T-cell (primary cell): ENCODE measurements at regions not wholly inside any gene's neighbourhood (a gene's known extent, or its start where the extent isn't known, plus 50 kb on each side); places are given as distances from the start of the nearest gene placed in this dataset.

Experiments
- ATAC-seq, 4 experiments: fragments of 200-7000 bp in 3 of 4; fragments of 150-1000 bp in 1 of 4; cut with Tn5 transposase; replicated peaks in 1 of 4; 1 replicate in 3 of 4; 2 replicates in 1 of 4; pipeline ENCODE4 v1.10.0; 2021; ENCODE audit warnings: moderate library complexity in 3 of 4, mild to moderate bottlenecking in 2 of 4, moderate number of reproducible peaks in 1 of 4
- CTCF ChIA-PET, 2 donors: fragments of 300-600 bp; sonication (Branson Sonifier 250); formaldehyde crosslinking; loops; one replicate each; lab custom pipeline; 2022; ENCODE audit warnings: antibody characterized with exemption in 2 of 2; lab: Charles Lee
- POLR2A ChIA-PET, 2 donors: fragments of 300-600 bp; sonication (Branson Sonifier 250); formaldehyde crosslinking; loops; one replicate each; lab custom pipeline; 2022; ENCODE audit warnings: antibody characterized with exemption in 2 of 2; lab: Charles Lee
- DNase-seq, 35 experiments: peaks; one replicate each; pipeline versions ENCODE4 v3.0.0 to v3.0.0-alpha.2; 2013 to 2023
- H3K27ac ChIP-seq: one replicate; pipeline ENCODE4 v1.5.1; 2013; ENCODE audit warnings: low read length
- H3K27me3 ChIP-seq, 2 experiments: replicated peaks in 1 of 2; 1 replicate in 1 of 2; 2 replicates in 1 of 2; pipeline versions ENCODE4 v1.6.1 to v1.7.0; 2013; ENCODE audit warnings: low read length in 1 of 2, mixed read lengths in 1 of 2; ENCODE audit not compliant: control insufficient read depth in 2 of 2, insufficient read depth in 2 of 2; ENCODE audit errors: extremely low read depth in 1 of 2
- H3K36me3 ChIP-seq, 2 donors: 1 replicate in 1 of 2; 2 replicates in 1 of 2; pipeline versions ENCODE4 v1.6.1 to v1.7.0; 2013; ENCODE audit warnings: low read length in 1 of 2; ENCODE audit not compliant: control insufficient read depth in 2 of 2, insufficient read depth in 1 of 2; ENCODE audit errors: extremely low read depth in 1 of 2
- H3K4me1 ChIP-seq, 2 experiments: 1 replicate in 1 of 2; 2 replicates in 1 of 2; pipeline versions ENCODE4 v1.6.1 to v1.7.0; 2013; ENCODE audit warnings: low read length in 2 of 2, mixed read lengths in 1 of 2; ENCODE audit not compliant: insufficient read depth in 2 of 2, control insufficient read depth in 1 of 2; ENCODE audit errors: extremely low read depth in 1 of 2
- H3K4me3 ChIP-seq, 2 donors: 1 replicate in 1 of 2; 2 replicates in 1 of 2; pipeline versions ENCODE4 v1.5.1 to v1.7.0; 2013; ENCODE audit warnings: mild to moderate bottlenecking in 2 of 2, low read length in 1 of 2, moderate library complexity in 1 of 2; ENCODE audit not compliant: control insufficient read depth in 1 of 2; ENCODE audit errors: extremely low read depth in 1 of 2
- H3K9me3 ChIP-seq: 2 replicates; pipeline ENCODE4 v1.7.0; 2013
- H3K27ac Mint-ChIP-seq, 2 donors: one replicate each; pipeline ENCODE4 v1.8.0; 2020 to 2021; ENCODE audit warnings: mild to moderate bottlenecking in 2 of 2, mixed read lengths in 2 of 2
- H3K27me3 Mint-ChIP-seq, 2 donors: one replicate each; pipeline ENCODE4 v1.8.0; 2021 to 2022; ENCODE audit warnings: mixed read lengths in 2 of 2
- H3K36me3 Mint-ChIP-seq: one replicate; pipeline ENCODE4 v1.8.0; 2021; ENCODE audit warnings: mixed read lengths
- H3K4me1 Mint-ChIP-seq, 3 donors: one replicate each; pipeline ENCODE4 v1.8.0; 2020 to 2022; ENCODE audit warnings: mixed read lengths in 3 of 3, mild to moderate bottlenecking in 1 of 3
- H3K4me3 Mint-ChIP-seq, 3 donors: one replicate each; pipeline ENCODE4 v1.8.0; 2020 to 2022; ENCODE audit warnings: mild to moderate bottlenecking in 3 of 3, mixed read lengths in 3 of 3, moderate library complexity in 3 of 3
- H3K9me3 Mint-ChIP-seq, 3 donors: one replicate each; pipeline ENCODE4 v1.8.0; 2020 to 2022; ENCODE audit warnings: mixed read lengths in 3 of 3
- WGBS: methylation state at CpG from one replicate; pipeline ENCODE4 v1.1.5; 2013; ENCODE audit warnings: missing lambda C conversion rate; ENCODE audit not compliant: insufficient coverage; 5-methylcytosine and 5-hydroxymethylcytosine counted together

GRCh38 chr13:78934336-78934735 is 275.4 kb upstream of the OBI1 start:
- ATAC-seq (no peak), DNase-seq (no peak)
- Mint-ChIP-seq H3K36me3 (no peaks in the 10 kb centered on the region), H3K27ac (no peak overlapping the region), H3K4me1 (no peaks in the 10 kb centered on the region), H3K9me3 (no peaks in the 10 kb centered on the region), H3K4me3 (no peak overlapping the region), H3K27me3 (peaks cover 0 to 6% of the 10 kb centered on the region in 2 donors)
- POLR2A ChIA-PET = no interaction called here
- no peak overlapping the region for H3K27ac ChIP-seq
- H3K27me3 ChIP-seq = peaks cover 0 to 3% of the 10 kb centered on the region in 2 experiments
- CTCF ChIA-PET = no interaction called here
- no peak overlapping the region for H3K4me3 ChIP-seq
- no peaks in the 10 kb centered on the region for H3K36me3 ChIP-seq
- H3K9me3 ChIP-seq = no peaks in the 10 kb centered on the region
- 90% methylated on average over 12 of the region's 13 CpGs for WGBS
- H3K4me1 ChIP-seq = no peaks in the 10 kb centered on the region

- H3K36me3 ChIP-seq = no peaks in the 10 kb centered on the region
- ChIA-PET POLR2A (no interaction called here), CTCF (no interaction called here)
- no CpG with 5 or more reads among the region's 4 CpGs for WGBS
- H3K27ac ChIP-seq = no peak overlapping the region
- no peak overlapping the region for H3K27ac Mint-ChIP-seq
- H3K9me3 Mint-ChIP-seq = peaks cover 0 to 1% (median 0%) of the 10 kb centered on the region in 3 donors
- H3K4me3 Mint-ChIP-seq = no peak overlapping the region
- no peaks in the 10 kb centered on the region for H3K4me1 ChIP-seq
- H3K4me1 Mint-ChIP-seq = no peaks in the 10 kb centered on the region
- H3K9me3 ChIP-seq = no peaks in the 10 kb centered on the region
- no peak overlapping the region for H3K4me3 ChIP-seq
- peaks cover 3 to 4% of the 10 kb centered on the region in 2 donors for H3K27me3 Mint-ChIP-seq
- ATAC-seq (no peak), DNase-seq (no peak)
- no peaks in the 10 kb centered on the region for H3K36me3 Mint-ChIP-seq
- no peaks in the 10 kb centered on the region for H3K27me3 ChIP-seq
Measured at GRCh38 chr13:78915015-78915414, 256.1 kb upstream of the OBI1 start.

GRCh38 chr13:78913656-78914055 is 254.7 kb upstream of the OBI1 start:
- Histone ChIP-seq H3K4me1 (no peaks in the 10 kb centered on the region), H3K27me3 (no peaks in the 10 kb centered on the region), H3K27ac (no peak overlapping the region), H3K9me3 (no peaks in the 10 kb centered on the region), H3K4me3 (no peak overlapping the region), H3K36me3 (no peaks in the 10 kb centered on the region)
- POLR2A ChIA-PET = no interaction called here
- 100% methylated on average over 1 of the region's 3 CpGs for WGBS
- peaks cover 3 to 4% of the 10 kb centered on the region in 2 donors for H3K27me3 Mint-ChIP-seq
- DNase-seq = no peak
- CTCF ChIA-PET = no interaction called here
- no peaks in the 10 kb centered on the region for H3K9me3 Mint-ChIP-seq
- H3K36me3 Mint-ChIP-seq = no peaks in the 10 kb centered on the region
- H3K4me1 Mint-ChIP-seq = no peaks in the 10 kb centered on the region
- no peak for ATAC-seq
- no peak overlapping the region for H3K4me3 Mint-ChIP-seq
- H3K27ac Mint-ChIP-seq = no peak overlapping the region

GRCh38 chr13:78910147-78910546 is 251.2 kb upstream of the OBI1 start:
- no peaks in the 10 kb centered on the region for H3K9me3 ChIP-seq
- H3K27ac Mint-ChIP-seq = no peak overlapping the region
- H3K36me3 ChIP-seq = no peaks in the 10 kb centered on the region
- no peaks in the 10 kb centered on the region for H3K9me3 Mint-ChIP-seq
- ATAC-seq = no peak
- H3K4me3 Mint-ChIP-seq = no peak overlapping the region
- no peaks in the 10 kb centered on the region for H3K27me3 ChIP-seq
- no peaks in the 10 kb centered on the region for H3K4me1 Mint-ChIP-seq
- no peak for DNase-seq
- H3K4me3 ChIP-seq = no peak overlapping the region
- ChIA-PET CTCF (no interaction called here), POLR2A (no interaction called here)
- H3K36me3 Mint-ChIP-seq = no peaks in the 10 kb centered on the region
- peaks cover 3 to 4% of the 10 kb centered on the region in 2 donors for H3K27me3 Mint-ChIP-seq
- no peak overlapping the region for H3K27ac ChIP-seq
- 70% methylated on average over 5 of the region's 7 CpGs for WGBS
- H3K4me1 ChIP-seq = no peaks in the 10 kb centered on the region

- H3K4me3 ChIP-seq = no peak overlapping the region
- H3K4me1 ChIP-seq = no peaks in the 10 kb centered on the region
- no peaks in the 10 kb centered on the region for H3K9me3 ChIP-seq
- H3K36me3 Mint-ChIP-seq = no peaks in the 10 kb centered on the region
- no peak for DNase-seq
- peaks cover 0 to 4% of the 10 kb centered on the region in 2 donors for H3K27me3 Mint-ChIP-seq
- H3K9me3 Mint-ChIP-seq = no peaks in the 10 kb centered on the region
- ChIA-PET CTCF (no interaction called here), POLR2A (no interaction called here)
- no peak overlapping the region for H3K27ac ChIP-seq
- ATAC-seq = no peak
- H3K27ac Mint-ChIP-seq = no peak overlapping the region
- no peak overlapping the region for H3K4me3 Mint-ChIP-seq
- no peaks in the 10 kb centered on the region for H3K27me3 ChIP-seq
- H3K36me3 ChIP-seq = no peaks in the 10 kb centered on the region
- no peaks in the 10 kb centered on the region for H3K4me1 Mint-ChIP-seq
- WGBS = 56% methylated on average over 1 of the region's 4 CpGs
Measured at GRCh38 chr13:78909276-78909675, 250.3 kb upstream of the OBI1 start.

GRCh38 chr13:78907006-78907405 is 248.1 kb upstream of the OBI1 start:
- Mint-ChIP-seq H3K9me3 (no peaks in the 10 kb centered on the region), H3K4me1 (no peaks in the 10 kb centered on the region), H3K27me3 (no peaks in the 10 kb centered on the region), H3K4me3 (no peak overlapping the region), H3K27ac (no peak overlapping the region), H3K36me3 (no peaks in the 10 kb centered on the region)
- no peak for DNase-seq
- no peak overlapping the region for H3K27ac ChIP-seq
- WGBS = 41% methylated on average over 4 of the region's 5 CpGs
- ATAC-seq = no peak
- no peaks in the 10 kb centered on the region for H3K27me3 ChIP-seq
- POLR2A ChIA-PET = no interaction called here
- H3K4me3 ChIP-seq = no peak overlapping the region
- no peaks in the 10 kb centered on the region for H3K4me1 ChIP-seq
- CTCF ChIA-PET = no interaction called here
- no peaks in the 10 kb centered on the region for H3K36me3 ChIP-seq
- H3K9me3 ChIP-seq = no peaks in the 10 kb centered on the region

- H3K9me3 ChIP-seq = no peaks in the 10 kb centered on the region
- no peaks in the 10 kb centered on the region for H3K36me3 ChIP-seq
- no peak for ATAC-seq
- Mint-ChIP-seq H3K27me3 (peaks cover 0 to 10% of the 10 kb centered on the region in 2 donors), H3K4me3 (no peak overlapping the region), H3K27ac (no peak overlapping the region), H3K9me3 (no peaks in the 10 kb centered on the region), H3K4me1 (no peaks in the 10 kb centered on the region), H3K36me3 (no peaks in the 10 kb centered on the region)
- ChIA-PET POLR2A (no interaction called here), CTCF (no interaction called here)
- no peaks in the 10 kb centered on the region for H3K27me3 ChIP-seq
- no peak for DNase-seq
- H3K27ac ChIP-seq = no peak overlapping the region
- no peaks in the 10 kb centered on the region for H3K4me1 ChIP-seq
- no peak overlapping the region for H3K4me3 ChIP-seq
- no CpG with 5 or more reads among the region's 2 CpGs for WGBS
Measured at GRCh38 chr13:78897200-78897599, 238.2 kb upstream of the OBI1 start.
